Adrenal gland (tissue), 9 donors: ENCODE measurements at regions not wholly inside any gene's neighbourhood (a gene's known extent, or its start where the extent isn't known, plus 50 kb on each side); places are given as distances from the start of the nearest gene placed in this dataset.

Source experiments
- DNase-seq, 7 donors: peaks; one replicate each; pipeline ENCODE4 v3.0.0-alpha.2; 2019 to 2020
- H3K27ac ChIP-seq, 5 donors: fragments of 200-600 bp; sonication (generic) in 4 of 5; 1 replicate in 3 of 5; 2 replicates in 2 of 5; pipeline versions ENCODE4 v1.5.1 to v1.8.0; 2016 to 2020; ENCODE audit warnings: mild to moderate bottlenecking in 1 of 5
- H3K27me3 ChIP-seq: fragments of 200-600 bp; 2 replicates; pipeline ENCODE4 v1.8.0; 2021
- H3K36me3 ChIP-seq, 2 donors: fragments of 200-600 bp; replicated peaks in 1 of 2; 1 replicate in 1 of 2; 2 replicates in 1 of 2; pipeline versions ENCODE4 v1.5.1 to v1.8.0; 2018 to 2022
- H3K4me1 ChIP-seq, 2 donors: fragments of 200-600 bp; replicated peaks in 1 of 2; 1 replicate in 1 of 2; 2 replicates in 1 of 2; pipeline versions ENCODE4 v1.5.1 to v1.8.0; 2018 to 2021
- H3K4me3 ChIP-seq, 4 donors: fragments of 200-600 bp; sonication (generic) in 3 of 4; one replicate each; pipeline ENCODE4 v1.5.1; 2016 to 2018
- H3K9me3 ChIP-seq, 3 donors: fragments of 200-600 bp; sonication (generic) in 1 of 3; replicated peaks in 1 of 3; 1 replicate in 2 of 3; 2 replicates in 1 of 3; pipeline versions ENCODE4 v1.5.1 to v1.8.0; 2016 to 2021
- CTCF ChIP-seq, 6 experiments: fragments of 450-650 bp in 4 of 6; fragments of 200-600 bp in 2 of 6; sonication (generic) in 1 of 6; IDR thresholded peaks; 1 replicate in 5 of 6; 2 replicates in 1 of 6; pipeline versions ENCODE4 v1.5.1 to v1.8.0; 2016 to 2021; ENCODE audit warnings: antibody characterized with exemption in 6 of 6, mild to moderate bottlenecking in 2 of 6, moderate library complexity in 1 of 6
- POLR2A ChIP-seq, 2 donors: fragments of 450-650 bp; IDR thresholded peaks; one replicate each; pipeline ENCODE4 v1.6.1; 2017; ENCODE audit warnings: antibody characterized with exemption in 2 of 2, mild to moderate bottlenecking in 2 of 2, moderate library complexity in 1 of 2
- WGBS, 4 donors: extraction: QIAGEN DNeasy Blood & Tissue Kit in 2 of 4; methylation state at CpG; one replicate each; pipeline versions ENCODE4 v1.1.5 to v1.1.7; 2013 to 2017; 5-methylcytosine and 5-hydroxymethylcytosine counted together
- intact Hi-C, 2 donors: fragments of 100-400 bp; cut with DNase I; formaldehyde crosslinking; loops; one replicate each; pipeline versions ENCODE4 v1.14.1 to v1.15.0; 2022 to 2023
- donor health status: healthy with polysubstance abuse.
- donor health status: Bipolar disorder and iron deficiency.
- donor health status: DM: yes; HTN: yes; CAD: no.
- donor health status: DM: no; HTN: no; CAD: no.
- donor health status: DM: no; HTN: no; CAD: no.

GRCh38 chr13:44158881-44159632, 214.6 kb upstream of the SERP2 start:
- intact Hi-C loops = no loop called here
- no peaks in the 10 kb centered on the region for H3K27me3 ChIP-seq

GRCh38 chr13:44159633-44160279, 213.9 kb upstream of the SERP2 start:
- intact Hi-C loops = no loop called here
- Histone ChIP-seq H3K36me3 (no peaks in the 10 kb centered on the region), H3K27ac (no peak overlapping the region), H3K27me3 (no peaks in the 10 kb centered on the region), H3K9me3 (no peaks in the 10 kb centered on the region), H3K4me1 (no peaks in the 10 kb centered on the region), H3K4me3 (no peak overlapping the region)
- no peak for DNase-seq
- no peak for TF ChIP-seq CTCF (IDR thresholded peaks at IDR 0.05)
- TF ChIP-seq POLR2A (IDR thresholded peaks at IDR 0.05) = no peak
- WGBS, 4 donors = 78 to 84% (median 80%) methylated on average over 8 of the region's 8 CpGs

More at GRCh38 chr13:44158881-44159632, 214.6 kb upstream of the SERP2 start:
- Histone ChIP-seq H3K36me3 (no peaks in the 10 kb centered on the region), H3K27ac (peak overlapping the region in 1 of 5 donors; percentile 17), H3K4me3 (no peak overlapping the region), H3K9me3 (no peaks in the 10 kb centered on the region), H3K4me1 (no peaks in the 10 kb centered on the region)
- no peak for DNase-seq
- no peak for TF ChIP-seq CTCF (IDR thresholded peaks at IDR 0.05)
- TF ChIP-seq POLR2A (IDR thresholded peaks at IDR 0.05) = no peak
- WGBS, 4 donors = 65 to 77% (median 71%) methylated on average over 15 of the region's 15 CpGs

GRCh38 chr13:44160591-44161191, 212.9 kb upstream of the SERP2 start:
- no peak overlapping the region for H3K27ac ChIP-seq

More at GRCh38 chr13:44160591-44161191, 212.9 kb upstream of the SERP2 start:
- Histone ChIP-seq H3K4me3 (no peak overlapping the region), H3K9me3 (no peaks in the 10 kb centered on the region), H3K27me3 (no peaks in the 10 kb centered on the region), H3K4me1 (no peaks in the 10 kb centered on the region), H3K36me3 (no peaks in the 10 kb centered on the region)
- DNase-seq = peak in 1 of 7 donors; percentile 57
- WGBS, 4 donors = 54 to 78% (median 71%) methylated on average over 9 to 10 of the region's 10 CpGs
- intact Hi-C loops = no loop called here
- TF ChIP-seq POLR2A (IDR thresholded peaks at IDR 0.05) = no peak
- TF ChIP-seq CTCF (IDR thresholded peaks at IDR 0.05) = no peak
